IMR-90 (cell line): ENCODE measurements at regions not wholly inside any gene's neighbourhood (a gene's known extent, or its start where the extent isn't known, plus 50 kb on each side); places are given as distances from the start of the nearest gene placed in this dataset.

Source experiments
- ATAC-seq: fragments of 200-7000 bp; cut with Tn5 transposase; 2 replicates; pipeline ENCODE4 v1.9.1; 2020; ENCODE audit warnings: low read depth, mild to moderate bottlenecking, moderate library complexity
- BruUV-seq: library from RNA; stranded (reverse); fragments of 400-500 nt; replicated peaks from 2 replicates; lab custom pipeline; 2021; lab: Mats Ljungman, UMichigan
- CTCF ChIA-PET: fragments of 300-600 bp; formaldehyde crosslinking; extraction: SDS; loops from one replicate; lab custom pipeline; 2021; ENCODE audit warnings: antibody characterized with exemption; lab: Yijun Ruan, JAX
- POLR2A ChIA-PET: fragments of 300-600 bp; sonication (Branson Sonifier 250); formaldehyde crosslinking; loops from one replicate; lab custom pipeline; 2022; ENCODE audit warnings: antibody characterized with exemption; ENCODE audit not compliant: unreplicated experiment; lab: Charles Lee
- DNase-seq: peaks from one replicate; pipeline ENCODE4 v3.0.0; 2013
- H2AFZ ChIP-seq: replicated peaks from 2 replicates; pipeline ENCODE3; 2013; ENCODE audit warnings: low read length, mild to moderate bottlenecking; ENCODE audit not compliant: poor library complexity
- H2AK5ac ChIP-seq: 2 replicates; pipeline ENCODE4 v1.6.1; 2013; ENCODE audit warnings: low read depth, low read length, inconsistent platforms
- H2AK9ac ChIP-seq: replicated peaks from 2 replicates; pipeline ENCODE3; 2013; ENCODE audit warnings: mild to moderate bottlenecking, low read depth, low read length, moderate library complexity; ENCODE audit not compliant: poor library complexity
- H2BK120ac ChIP-seq: 2 replicates; pipeline ENCODE4 v1.6.1; 2013; ENCODE audit warnings: low read depth, low read length, inconsistent platforms
- H2BK15ac ChIP-seq: 3 replicates; pipeline ENCODE4 v1.6.1; 2013; ENCODE audit warnings: low read depth, low read length, inconsistent platforms
- H2BK20ac ChIP-seq: 2 replicates; pipeline ENCODE4 v1.6.1; 2013; ENCODE audit warnings: low read depth, mild to moderate bottlenecking, inconsistent platforms, low read length, moderate library complexity
- H2BK5ac ChIP-seq: 2 replicates; pipeline ENCODE4 v1.6.1; 2013; ENCODE audit warnings: mild to moderate bottlenecking, low read depth, low read length, inconsistent platforms; ENCODE audit not compliant: poor library complexity, severe bottlenecking
- H3K14ac ChIP-seq: replicated peaks from 2 replicates; pipeline ENCODE4 v1.6.1; 2013; ENCODE audit warnings: low read depth, low read length, inconsistent platforms
- H3K18ac ChIP-seq: 2 replicates; pipeline ENCODE4 v1.6.1; 2013; ENCODE audit warnings: low read depth, low read length, control low read depth
- H3K23ac ChIP-seq: 2 replicates; pipeline ENCODE4 v1.6.1; 2013; ENCODE audit warnings: low read depth, low read length, inconsistent platforms
- H3K27ac ChIP-seq: 2 replicates; pipeline ENCODE4 v1.5.1; 2013; ENCODE audit warnings: mild to moderate bottlenecking, control low read depth, low read length; ENCODE audit not compliant: insufficient read depth
- H3K27me3 ChIP-seq: 2 replicates; pipeline ENCODE4 v1.6.1; 2013; ENCODE audit warnings: low read length; ENCODE audit not compliant: control insufficient read depth, insufficient read depth
- H3K36me3 ChIP-seq: 2 replicates; pipeline ENCODE4 v1.6.1; 2013; ENCODE audit warnings: low read length, mixed read lengths; ENCODE audit not compliant: control insufficient read depth, insufficient read depth
- H3K4ac ChIP-seq: 2 replicates; pipeline ENCODE4 v1.6.1; 2013; ENCODE audit warnings: low read depth, low read length, inconsistent platforms
- H3K4me1 ChIP-seq: 2 replicates; pipeline ENCODE4 v1.6.1; 2013; ENCODE audit warnings: low read length, mixed read lengths; ENCODE audit not compliant: control insufficient read depth, insufficient read depth
- H3K4me2 ChIP-seq: 2 replicates; pipeline ENCODE4 v1.6.1; 2013; ENCODE audit warnings: low read depth, mild to moderate bottlenecking, control low read depth, low read length, moderate library complexity
- H3K4me3 ChIP-seq: 2 replicates; pipeline ENCODE4 v1.5.1; 2013; ENCODE audit warnings: low read depth, mild to moderate bottlenecking, control low read depth, low read length, moderate library complexity; ENCODE audit not compliant: insufficient read depth
- H3K56ac ChIP-seq: 2 replicates; pipeline ENCODE4 v1.6.1; 2013; ENCODE audit warnings: low read length, inconsistent platforms; ENCODE audit not compliant: insufficient read depth; ENCODE audit errors: extremely low read depth
- H3K79me1 ChIP-seq, 2 experiments: 2 replicates each; pipeline ENCODE4 v1.6.1; 2013; ENCODE audit warnings: low read length in 2 of 2, inconsistent platforms in 1 of 2, low read depth in 1 of 2
- H3K9ac ChIP-seq: 2 replicates; pipeline ENCODE4 v1.6.1; 2013; ENCODE audit warnings: low read depth, low read length, control low read depth
- H3K9me1 ChIP-seq: 2 replicates; pipeline ENCODE4 v1.6.1; 2013; ENCODE audit warnings: low read length, inconsistent platforms; ENCODE audit not compliant: insufficient read depth
- H3K9me3 ChIP-seq: 2 replicates; pipeline ENCODE4 v1.6.1; 2013; ENCODE audit warnings: low read length; ENCODE audit not compliant: control insufficient read depth, insufficient read depth
- H4K20me1 ChIP-seq: 2 replicates; pipeline ENCODE4 v1.6.1; 2013; ENCODE audit warnings: low read length, inconsistent platforms; ENCODE audit not compliant: insufficient read depth
- H4K5ac ChIP-seq: 2 replicates; pipeline ENCODE4 v1.6.1; 2013; ENCODE audit warnings: mild to moderate bottlenecking, low read depth, low read length, control low read depth
- H4K8ac ChIP-seq, 2 experiments: 2 replicates each; pipeline ENCODE4 v1.6.1; 2013; ENCODE audit warnings: low read depth in 2 of 2, low read length in 2 of 2, control low read depth in 1 of 2, inconsistent platforms in 1 of 2
- H4K91ac ChIP-seq: 2 replicates; pipeline ENCODE4 v1.6.1; 2013; ENCODE audit warnings: low read depth, low read length, inconsistent platforms; ENCODE audit not compliant: insufficient read depth
- ELK1 ChIP-seq: fragments of 150-350 bp; IDR thresholded peaks from 2 replicates; pipeline ENCODE4 v1.6.1; 2016; ENCODE audit warnings: low read depth, mild to moderate bottlenecking, low read length, moderate library complexity, borderline replicate concordance
- FOS ChIP-seq: fragments of 150-350 bp; IDR thresholded peaks from 2 replicates; pipeline ENCODE4 v1.6.1; 2016; ENCODE audit warnings: low read depth, low read length
- RAD21 ChIP-seq: IDR thresholded peaks from 2 replicates; pipeline ENCODE4 v1.6.1; 2012; ENCODE audit warnings: low read length, improper control_type of control experiment
- RCOR1 ChIP-seq: IDR thresholded peaks from 2 replicates; pipeline ENCODE4 v1.6.1; 2012; ENCODE audit warnings: mild to moderate bottlenecking, low read length, improper control_type of control experiment; ENCODE audit not compliant: insufficient replicate concordance
- SMC3 ChIP-seq: fragments of 150-350 bp; IDR thresholded peaks from 2 replicates; pipeline ENCODE4 v1.6.1; 2016; ENCODE audit warnings: low read depth, mild to moderate bottlenecking, antibody characterized with exemption, low read length, moderate library complexity
- WGBS, 2 experiments: methylation state at CpG; one replicate each; pipeline versions ENCODE4 v1.1.5 to v1.1.7; 2013; ENCODE audit warnings: missing lambda C conversion rate in 2 of 2; ENCODE audit not compliant: insufficient read length in 1 of 2; ENCODE audit errors: extremely low coverage in 2 of 2; 5-methylcytosine and 5-hydroxymethylcytosine counted together
- dilution Hi-C: fragments of 300-500 bp; cut with HindIII; formaldehyde crosslinking; loops from one replicate; pipeline ENCODE4 v1.14.3; 2018; ENCODE audit warnings: low sequenced_read_pairs; ENCODE audit not compliant: unreplicated experiment
- in situ Hi-C: fragments of 300-500 bp; cut with MboI; formaldehyde crosslinking; loops from 3 replicates; pipeline ENCODE4 v1.14.3; 2019; ENCODE audit warnings: low sequenced_read_pairs, inconsistent platforms, mixed read lengths
- intact Hi-C: fragments of 100-400 bp; cut with micrococcal nuclease; formaldehyde crosslinking; loops from 2 replicates; pipeline ENCODE4 v1.10.0; 2022

GRCh38 chr13:40101708-40102359 is 446.4 kb downstream of the COG6 start:
- H2BK20ac ChIP-seq: no peak overlapping the region
- H3K23ac ChIP-seq: no peak overlapping the region
- H4K91ac ChIP-seq: no peak overlapping the region
- H2AFZ ChIP-seq: no peak overlapping the region
- no peak overlapping the region for H3K56ac ChIP-seq
- H4K5ac ChIP-seq: no peak overlapping the region
- in situ Hi-C loops (no loop called here), intact Hi-C loops (no loop called here), dilution Hi-C loops (no loop called here)
- ATAC-seq (no peak), DNase-seq (no peak)
- no peaks in the 10 kb centered on the region for H3K9me1 ChIP-seq
- no peaks in the 10 kb centered on the region for H3K79me1 ChIP-seq
- H2AK9ac ChIP-seq: no peak overlapping the region
- H2AK5ac ChIP-seq: no peak overlapping the region
- H3K4ac ChIP-seq: no peak overlapping the region
- TF ChIP-seq SMC3 (no peak), FOS (no peak), RCOR1 (no peak), RAD21 (no peak), ELK1 (no peak)
- H3K36me3 ChIP-seq: no peaks in the 10 kb centered on the region
- H3K4me3 ChIP-seq: no peak overlapping the region
- no peak overlapping the region for H3K4me2 ChIP-seq
- no peaks in the 10 kb centered on the region for H4K20me1 ChIP-seq
- ChIA-PET CTCF (no interaction called here), POLR2A (no interaction called here)
- no peak overlapping the region for H3K9ac ChIP-seq
- BruUV-seq: no TSS peak
- no peak overlapping the region for H2BK5ac ChIP-seq
- H3K27ac ChIP-seq: no peak overlapping the region
- no peaks in the 10 kb centered on the region; the same call in 1 of the 2 replicates for H3K9me3 ChIP-seq
- no peaks in the 10 kb centered on the region for H3K4me1 ChIP-seq
- H3K18ac ChIP-seq: no peak overlapping the region
- H2BK15ac ChIP-seq: no peak overlapping the region
- no peak overlapping the region for H2BK120ac ChIP-seq
- 58% methylated on average over 2 of the region's 3 CpGs; no CpG with 5 or more reads in 1 of the 2 experiments for WGBS, 2 experiments
- no peak overlapping the region for H3K14ac ChIP-seq
- no peaks in the 10 kb centered on the region for H3K27me3 ChIP-seq
- no peak overlapping the region for H4K8ac ChIP-seq
